K562 (cell line): ENCODE measurements at regions not wholly inside any gene's neighbourhood (a gene's known extent, or its start where the extent isn't known, plus 50 kb on each side); places are given as distances from the start of the nearest gene placed in this dataset.

Experiments used
- ATAC-seq: fragments of 200-7000 bp; cut with Tn5 transposase; 3 replicates; pipeline ENCODE4 v1.9.1; 2020; ENCODE audit warnings: moderate library complexity
- BruUV-seq: library from RNA; stranded (reverse); fragments of 400-500 nt; replicated peaks from 2 replicates; lab custom pipeline; 2021; lab: Mats Ljungman, UMichigan
- CTCF ChIA-PET: fragments of 300-600 bp; formaldehyde crosslinking; extraction: SDS; loops from one replicate; lab custom pipeline; 2021; ENCODE audit warnings: low intra/inter-chr PET ratio; lab: Yijun Ruan, JAX
- POLR2A ChIA-PET: fragments of 300-600, 350-650 bp; sonication (Branson Sonifier 250); formaldehyde crosslinking; extraction: SDS; loops from one replicate; lab custom pipeline; 2021; ENCODE audit warnings: antibody characterized with exemption, inconsistent platforms; lab: Yijun Ruan, JAX
- DNase-seq, 4 experiments: peaks; one replicate each; pipeline versions ENCODE4 v3.0.0 to v3.0.0-alpha.2; 2011 to 2018; ENCODE audit warnings: low spot score in 3 of 4, mixed read lengths in 3 of 4; ENCODE audit errors: extremely low read depth in 1 of 4
- FAIRE-seq: peaks from 2 replicates; lab custom pipeline; 2011; peaks lifted over from hg19 to GRCh38; lab: Jason Lieb, UNC
- H2AFZ ChIP-seq: 2 replicates; pipeline ENCODE4 v1.6.0; 2011; ENCODE audit warnings: low read depth, low read length, control low read depth, inconsistent platforms
- H3K27ac ChIP-seq: fragments of 200-600 bp; 3 replicates; pipeline ENCODE4 v1.8.0; 2011; ENCODE audit warnings: low read depth, mild to moderate bottlenecking, control low read depth, inconsistent platforms, low read length, moderate library complexity, mixed read lengths; ENCODE audit errors: extremely low read depth
- H3K27me3 ChIP-seq, 2 experiments: fragments of 300-600 bp in 1 of 2; 2 replicates in 1 of 2; 3 replicates in 1 of 2; pipeline versions ENCODE4 v1.6.0 to v1.8.0; 2011; ENCODE audit warnings: inconsistent platforms in 2 of 2, low read length in 2 of 2, mild to moderate bottlenecking in 1 of 2, mixed read lengths in 1 of 2, moderate library complexity in 1 of 2; ENCODE audit not compliant: control insufficient read depth in 2 of 2, insufficient read depth in 2 of 2
- H3K36me3 ChIP-seq: fragments of 300-600 bp; 3 replicates; pipeline ENCODE4 v1.8.0; 2011; ENCODE audit warnings: mild to moderate bottlenecking, low read length, inconsistent platforms; ENCODE audit not compliant: control insufficient read depth, insufficient read depth
- H3K4me1 ChIP-seq, 2 experiments: fragments of 200-600 bp in 1 of 2; replicated peaks in 1 of 2; 2 replicates in 1 of 2; 3 replicates in 1 of 2; pipeline versions ENCODE4 v1.5.1 to v1.8.0; 2011; ENCODE audit warnings: inconsistent platforms in 2 of 2, low read length in 2 of 2, mild to moderate bottlenecking in 1 of 2, mixed read lengths in 1 of 2, moderate library complexity in 1 of 2; ENCODE audit not compliant: control insufficient read depth in 2 of 2, insufficient read depth in 2 of 2
- H3K4me2 ChIP-seq: 2 replicates; pipeline ENCODE4 v1.6.1; 2011; ENCODE audit warnings: low read length, control low read depth, inconsistent platforms, mixed read lengths; ENCODE audit not compliant: insufficient read depth
- H3K4me3 ChIP-seq: fragments of 200-600 bp; sonication (generic), shearing (Covaris generic); 2 replicates; pipeline ENCODE4 v1.5.1; 2016; ENCODE audit warnings: control low read depth, inconsistent platforms
- H3K79me2 ChIP-seq: fragments of 200-600 bp; 3 replicates; pipeline ENCODE4 v1.8.0; 2011; ENCODE audit warnings: low read length, inconsistent platforms; ENCODE audit not compliant: control insufficient read depth, insufficient read depth
- H3K9ac ChIP-seq, 2 experiments: 2 replicates each; pipeline versions ENCODE4 v1.6.0 to v1.6.1; 2011; ENCODE audit warnings: low read depth in 2 of 2, low read length in 2 of 2, control low read depth in 1 of 2, inconsistent platforms in 1 of 2, mild to moderate bottlenecking in 1 of 2, mixed read lengths in 1 of 2; ENCODE audit not compliant: insufficient read depth in 1 of 2
- H3K9me1 ChIP-seq: one replicate; pipeline ENCODE4 v1.6.0; 2011; ENCODE audit warnings: inconsistent platforms, mild to moderate bottlenecking, low read length, moderate library complexity; ENCODE audit not compliant: control insufficient read depth, insufficient read depth
- H3K9me3 ChIP-seq: replicated peaks from 2 replicates; pipeline ENCODE4 v1.5.1; 2011; ENCODE audit warnings: low read depth, low read length, inconsistent platforms; ENCODE audit not compliant: control insufficient read depth, insufficient read depth
- H4K20me1 ChIP-seq: replicated peaks from 2 replicates; pipeline ENCODE4 v1.6.1; 2011; ENCODE audit warnings: low read length, inconsistent platforms, mixed read lengths; ENCODE audit not compliant: control insufficient read depth, insufficient read depth
- CC2D1A ChIP-seq: fragments of 450-650 bp; IDR thresholded peaks from 2 replicates; pipeline ENCODE4 v1.6.1; 2017; ENCODE audit warnings: mild to moderate bottlenecking
- CHD4 ChIP-seq: fragments of 200-600 bp; sonication (generic); IDR thresholded peaks from 3 replicates; pipeline ENCODE4 v1.6.1; 2012; ENCODE audit warnings: low read depth, mild to moderate bottlenecking, mixed read lengths, low read length, inconsistent platforms; ENCODE audit not compliant: insufficient read depth, insufficient replicate concordance, poor library complexity, severe bottlenecking
- ETS2 ChIP-seq: IDR thresholded peaks from 2 replicates; pipeline ENCODE4 v1.6.1; 2016; ENCODE audit warnings: borderline replicate concordance, missing genetic modification characterization, mild to moderate bottlenecking, moderate library complexity, missing compliant biosample characterization; ENCODE audit not compliant: poor library complexity, severe bottlenecking
- FOS ChIP-seq: IDR thresholded peaks from 3 replicates; pipeline ENCODE4 v1.6.1; 2011; ENCODE audit not compliant: insufficient read length; ENCODE audit errors: extremely low read depth
- HDAC3 ChIP-seq: fragments of 450-650 bp; IDR thresholded peaks from 2 replicates; pipeline ENCODE4 v1.6.1; 2018; ENCODE audit warnings: borderline replicate concordance, mild to moderate bottlenecking, moderate library complexity; ENCODE audit not compliant: partially characterized antibody
- HDAC8 ChIP-seq: fragments of 450-650 bp; IDR thresholded peaks from 2 replicates; pipeline ENCODE4 v1.6.1; 2016; ENCODE audit warnings: mild to moderate bottlenecking, missing genetic modification characterization, moderate library complexity, missing compliant biosample characterization
- MECOM ChIP-seq: fragments of 250-450 bp; sonication (Bioruptor Pico); IDR thresholded peaks from 2 replicates; pipeline ENCODE4 v1.8.0; 2022; ENCODE audit warnings: inconsistent platforms
- NBN ChIP-seq: fragments of 450-650 bp; IDR thresholded peaks from 2 replicates; pipeline ENCODE4 v1.6.1; 2016; ENCODE audit warnings: low read depth, mild to moderate bottlenecking
- POLR3A ChIP-seq: IDR thresholded peaks from 2 replicates; pipeline ENCODE4 v1.6.1; 2011; ENCODE audit warnings: borderline replicate concordance, mild to moderate bottlenecking, moderate library complexity; ENCODE audit not compliant: insufficient read length, insufficient read depth; ENCODE audit errors: extremely low read depth
- RB1 ChIP-seq: fragments of 450-650 bp; IDR thresholded peaks from 2 replicates; pipeline ENCODE4 v1.6.1; 2017; ENCODE audit warnings: low read depth, mild to moderate bottlenecking
- RBM34 ChIP-seq: fragments of 200-400 bp; formaldehyde crosslinking; IDR thresholded peaks from 2 replicates; pipeline ENCODE4 v1.6.1; 2018; ENCODE audit warnings: low read length, borderline replicate concordance; ENCODE audit not compliant: insufficient read depth
- ZNF354B ChIP-seq: fragments of 250-450 bp; sonication (Bioruptor Pico); IDR thresholded peaks from 2 replicates; pipeline ENCODE4 v1.4.0; 2020
- WGBS: fragments of 100-300 bp; shearing (Covaris generic); methylation state at CpG from one replicate; pipeline ENCODE4 v1.1.6; 2016; ENCODE audit warnings: low coverage, mixed read lengths; ENCODE audit not compliant: insufficient coverage; ENCODE audit errors: missing lambda C conversion rate; 5-methylcytosine and 5-hydroxymethylcytosine counted together
- in situ Hi-C: fragments of 300-500 bp; cut with MboI; formaldehyde crosslinking; loops from 4 replicates; pipeline ENCODE4 v1.15.0; 2018; ENCODE audit warnings: inconsistent platforms, mixed read lengths
- intact Hi-C: fragments of 100-400 bp; cut with micrococcal nuclease; formaldehyde crosslinking; loops from 2 replicates; pipeline ENCODE4 v1.14.2; 2022
- TF ChIP-seq, protein P1 (sequence below): fragments of 450-650 bp; IDR thresholded peaks from 2 replicates; pipeline ENCODE4 v1.6.1; 2016; ENCODE audit warnings: low read depth, mild to moderate bottlenecking, moderate library complexity
- TF ChIP-seq, protein P2 (sequence below): sonication (generic); formaldehyde crosslinking; IDR thresholded peaks from 2 replicates; pipeline ENCODE4 v1.8.0; 2022; ENCODE audit warnings: missing genetic modification reagents, mild to moderate bottlenecking, moderate library complexity, borderline replicate concordance

DNA sequence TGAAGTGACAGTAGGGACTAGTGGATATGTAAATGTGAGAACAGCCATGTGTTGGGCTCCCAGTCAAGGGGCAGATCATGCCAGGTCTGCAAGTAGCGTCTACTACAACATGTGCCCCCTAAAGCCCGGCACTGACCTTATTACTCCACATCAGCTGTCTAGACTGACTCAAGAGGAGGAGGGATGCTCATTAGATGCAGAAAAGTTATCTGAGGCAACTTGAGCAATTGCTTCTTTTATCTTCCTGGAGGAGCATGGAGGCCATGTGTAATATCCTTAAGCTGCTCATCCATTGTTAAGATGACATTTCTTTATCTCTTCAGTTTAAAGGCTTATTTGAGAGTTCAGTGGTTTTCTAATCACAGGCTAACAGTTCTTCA lies 404.7 kb upstream of the FLRT2 start:
- H3K9me1 ChIP-seq, result no peaks in the 10 kb centered on the region
- H3K79me2 ChIP-seq, result no peaks in the 10 kb centered on the region
- no peaks in the 10 kb centered on the region for H4K20me1 ChIP-seq
- ChIA-PET POLR2A (no interaction called here), CTCF (no interaction called here)
- no TSS peak for BruUV-seq
- no peak for ATAC-seq
- no peak for DNase-seq
- WGBS, result 0% methylated on average over 2 of the region's 2 CpGs
- no peaks in the 10 kb centered on the region for H3K27me3 ChIP-seq
- FAIRE-seq, result no peak
- intact Hi-C loops (no loop called here), in situ Hi-C loops (no loop called here)
- TF ChIP-seq HDAC8 (tag), result no peak
- no peak for TF ChIP-seq RBM34
- TF ChIP-seq RB1, result no peak
- TF ChIP-seq POLR3A, result no peak
- no peak for TF ChIP-seq HDAC3
- TF ChIP-seq CHD4, result no peak
- TF ChIP-seq ETS2 (tag), result no peak
- TF ChIP-seq FOS, result no peak
- TF ChIP-seq, protein P1, sequence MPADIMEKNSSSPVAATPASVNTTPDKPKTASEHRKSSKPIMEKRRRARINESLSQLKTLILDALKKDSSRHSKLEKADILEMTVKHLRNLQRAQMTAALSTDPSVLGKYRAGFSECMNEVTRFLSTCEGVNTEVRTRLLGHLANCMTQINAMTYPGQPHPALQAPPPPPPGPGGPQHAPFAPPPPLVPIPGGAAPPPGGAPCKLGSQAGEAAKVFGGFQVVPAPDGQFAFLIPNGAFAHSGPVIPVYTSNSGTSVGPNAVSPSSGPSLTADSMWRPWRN, result no peak
- TF ChIP-seq, protein P2, sequence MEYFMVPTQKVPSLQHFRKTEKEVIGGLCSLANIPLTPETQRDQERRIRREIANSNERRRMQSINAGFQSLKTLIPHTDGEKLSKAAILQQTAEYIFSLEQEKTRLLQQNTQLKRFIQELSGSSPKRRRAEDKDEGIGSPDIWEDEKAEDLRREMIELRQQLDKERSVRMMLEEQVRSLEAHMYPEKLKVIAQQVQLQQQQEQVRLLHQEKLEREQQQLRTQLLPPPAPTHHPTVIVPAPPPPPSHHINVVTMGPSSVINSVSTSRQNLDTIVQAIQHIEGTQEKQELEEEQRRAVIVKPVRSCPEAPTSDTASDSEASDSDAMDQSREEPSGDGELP (CRISPR knock-in tag), result no peak
- no peak for TF ChIP-seq CC2D1A
- TF ChIP-seq ZNF354B, result no peak
- TF ChIP-seq NBN, result no peak
- TF ChIP-seq MECOM (CRISPR knock-in tag), result no peak
- H3K27ac ChIP-seq, result no peak overlapping the region
- no peaks in the 10 kb centered on the region for H3K9me3 ChIP-seq
- H3K4me1 ChIP-seq, result no peaks in the 10 kb centered on the region
- H3K4me2 ChIP-seq, result no peak overlapping the region
- no peak overlapping the region for H3K9ac ChIP-seq
- no peaks in the 10 kb centered on the region for H3K36me3 ChIP-seq
- H2AFZ ChIP-seq, result no peak overlapping the region
- no peak overlapping the region for H3K4me3 ChIP-seq
